ENCODE measurements at regions not wholly inside any gene's neighbourhood (a gene's known extent, or its start where the extent isn't known, plus 50 kb on each side); places are given as distances from the start of the nearest gene placed in this dataset.

DNA sequence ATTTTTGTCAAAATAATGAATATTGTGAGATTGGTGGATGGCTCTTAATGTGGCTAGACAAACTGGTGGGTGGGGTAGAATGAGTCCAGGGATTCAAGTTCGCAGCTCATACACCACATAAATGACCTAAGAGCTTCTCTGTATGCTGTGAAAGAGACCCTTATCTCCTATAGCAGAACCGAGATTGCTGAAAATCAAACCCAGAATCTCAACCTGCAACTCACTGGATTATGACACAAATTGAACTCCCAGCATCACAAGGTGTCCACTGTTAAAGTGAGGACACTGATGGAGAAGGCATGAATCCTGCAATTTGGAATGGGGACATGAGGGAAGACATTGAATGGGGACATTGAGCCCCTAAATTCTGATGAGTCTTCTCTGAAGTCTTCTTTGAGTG, 51.3 kb upstream of the CNKSR3 start:
- H3K4me3 ChIP-seq (ENCODE audit: low read depth, low read length), result no peak overlapping the region
- no peak for DNase-seq (ENCODE audit: low read depth)

DNA sequence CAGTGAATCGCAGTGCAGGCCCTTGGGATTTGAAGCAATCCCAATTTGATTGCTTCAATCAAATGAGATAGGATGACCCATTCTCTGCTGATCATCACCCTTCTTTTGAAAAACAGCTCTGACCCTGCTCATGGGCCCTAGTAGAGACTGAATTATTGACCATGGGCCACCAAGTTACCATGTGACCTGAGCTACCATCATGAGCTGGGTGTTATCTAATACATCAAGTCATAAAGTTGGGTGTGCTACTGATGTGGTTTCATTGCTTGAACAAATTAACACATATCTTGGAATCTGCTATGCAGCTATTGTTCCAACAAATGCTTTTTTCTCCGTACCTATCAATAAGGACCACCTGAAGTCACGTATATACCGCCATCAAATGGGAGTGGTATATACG, 54.8 kb upstream of the CNKSR3 start:
- no peak overlapping the region for H3K4me3 ChIP-seq (ENCODE audit: low read depth, low read length)
- DNase-seq (ENCODE audit: low read depth), result no peak

DNA sequence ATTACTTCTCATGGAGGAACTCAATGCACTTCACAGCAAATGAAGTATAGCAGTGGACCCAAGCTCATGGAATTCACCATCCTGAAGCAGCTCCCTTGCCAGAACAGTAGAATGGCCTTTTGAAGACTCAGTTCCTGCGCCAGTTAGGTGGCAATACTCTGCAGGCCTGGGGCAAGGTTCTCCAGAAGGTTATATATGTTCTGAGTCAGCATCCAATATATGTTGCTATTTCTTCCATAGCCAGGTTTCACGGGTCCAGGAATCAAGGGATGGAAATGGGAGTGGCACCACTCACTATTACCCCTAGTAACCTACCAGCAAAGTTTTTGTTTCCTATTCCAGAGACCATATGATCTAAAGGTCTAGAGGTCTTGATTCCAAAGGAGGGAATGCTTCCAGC, 56.4 kb upstream of the CNKSR3 start:
- DNase-seq (ENCODE audit: low read depth), result no peak
- H3K4me3 ChIP-seq (ENCODE audit: low read depth, low read length), result no peak overlapping the region

DNA sequence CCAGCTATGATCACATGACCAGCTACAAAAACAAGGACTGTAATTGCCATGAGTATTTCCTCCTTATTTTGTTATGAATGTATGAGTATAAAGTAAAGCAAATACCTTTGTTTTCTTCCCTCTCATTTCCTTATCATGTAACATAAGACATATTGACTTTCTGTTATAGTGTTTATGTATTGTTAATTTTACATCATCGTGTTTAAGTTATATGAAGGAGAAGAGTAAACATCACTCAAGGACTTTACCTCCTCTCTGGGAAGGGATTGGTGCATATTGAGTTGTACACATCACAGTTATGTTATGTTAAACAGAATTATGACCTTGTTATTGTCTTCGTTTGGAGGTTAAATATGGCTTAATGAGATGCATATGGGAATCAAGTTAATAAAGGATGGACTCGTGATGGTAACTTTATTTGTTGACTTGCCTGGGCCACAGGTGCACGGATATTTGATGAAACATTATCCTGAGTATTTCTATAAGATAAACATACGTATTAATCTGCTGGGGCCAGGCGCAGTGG, 57.3 kb upstream of the CNKSR3 start:
- H3K4me3 ChIP-seq (ENCODE audit: low read depth, low read length), result no peak overlapping the region
- no peak for DNase-seq (ENCODE audit: low read depth)

DNA sequence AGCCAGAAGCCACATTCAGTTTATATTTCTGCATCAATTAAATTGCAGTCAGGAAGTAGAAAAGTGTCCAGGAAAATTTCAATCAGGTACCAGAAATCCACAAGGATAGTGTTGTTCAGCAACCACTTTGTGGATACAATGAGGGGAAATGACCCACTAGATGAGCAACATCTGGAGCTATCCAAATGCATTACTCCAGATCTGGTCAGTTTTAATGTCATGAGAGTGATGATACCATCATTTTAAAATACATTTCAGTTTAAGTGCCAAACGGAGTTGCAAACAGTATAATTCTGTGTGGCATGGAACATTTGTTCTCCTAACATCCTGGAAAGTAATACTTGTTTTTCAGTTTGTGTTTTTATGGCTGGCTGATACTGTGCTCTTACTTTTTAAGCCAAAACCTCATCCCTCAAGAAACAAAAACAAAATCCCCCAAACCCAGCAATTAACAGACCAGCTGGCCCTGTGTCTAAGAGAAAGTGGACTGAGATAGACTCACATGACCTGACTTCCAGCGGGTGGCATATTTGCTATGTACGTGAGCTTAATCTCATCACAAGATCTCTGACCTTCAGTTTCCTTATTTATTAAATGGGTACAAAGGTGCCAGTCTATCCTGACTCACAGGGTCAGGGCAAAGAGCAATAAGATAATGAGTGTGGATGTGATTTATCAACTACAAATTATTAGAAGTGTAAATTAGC, 58.8 kb upstream of the CNKSR3 start:
- DNase-seq (ENCODE audit: low read depth), result no peak
- H3K4me3 ChIP-seq (ENCODE audit: low read depth, low read length), result no peak overlapping the region

DNA sequence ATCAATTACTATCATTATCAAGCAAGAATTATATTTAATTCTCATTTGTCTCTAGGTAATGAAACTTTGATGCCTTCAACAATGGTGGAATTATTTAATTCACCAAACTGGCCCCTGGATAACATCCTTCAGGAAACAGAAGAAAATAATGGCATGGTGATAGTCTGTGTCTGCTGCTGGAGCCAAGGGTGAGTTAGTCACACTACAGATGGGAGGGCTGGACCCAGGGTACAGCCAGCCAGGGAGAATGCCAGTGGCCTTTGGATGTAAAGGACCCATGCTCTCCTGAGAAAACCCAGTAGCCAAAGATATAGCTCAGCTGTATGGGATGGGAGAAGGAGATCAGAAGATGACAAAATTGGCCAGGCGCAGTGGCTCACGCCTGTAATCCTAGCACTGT, 60.0 kb upstream of the CNKSR3 start:
- no peak for DNase-seq (ENCODE audit: low read depth)
- no peak overlapping the region for H3K4me3 ChIP-seq (ENCODE audit: low read depth, low read length)

DNA sequence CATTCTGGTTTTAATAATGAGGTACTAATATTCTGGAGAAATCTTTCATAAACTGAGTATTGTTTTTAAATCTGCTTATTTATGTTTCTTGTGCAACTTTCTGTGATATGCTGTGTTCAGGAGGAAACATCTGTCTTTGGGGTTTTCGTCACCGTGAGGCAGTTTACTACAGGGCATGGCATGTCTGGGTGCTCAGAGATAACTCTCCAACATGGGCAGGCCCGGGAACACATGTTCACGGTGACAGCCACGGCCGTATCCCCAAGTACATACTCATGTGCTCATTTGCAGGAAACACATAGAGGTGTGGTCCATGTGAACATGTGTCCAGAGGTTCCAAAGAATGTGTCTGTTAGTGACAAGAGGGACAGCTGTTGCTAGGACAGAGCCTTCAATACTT, 62.1 kb upstream of the CNKSR3 start:
- DNase-seq (ENCODE audit: low read depth), result no peak

DNA sequence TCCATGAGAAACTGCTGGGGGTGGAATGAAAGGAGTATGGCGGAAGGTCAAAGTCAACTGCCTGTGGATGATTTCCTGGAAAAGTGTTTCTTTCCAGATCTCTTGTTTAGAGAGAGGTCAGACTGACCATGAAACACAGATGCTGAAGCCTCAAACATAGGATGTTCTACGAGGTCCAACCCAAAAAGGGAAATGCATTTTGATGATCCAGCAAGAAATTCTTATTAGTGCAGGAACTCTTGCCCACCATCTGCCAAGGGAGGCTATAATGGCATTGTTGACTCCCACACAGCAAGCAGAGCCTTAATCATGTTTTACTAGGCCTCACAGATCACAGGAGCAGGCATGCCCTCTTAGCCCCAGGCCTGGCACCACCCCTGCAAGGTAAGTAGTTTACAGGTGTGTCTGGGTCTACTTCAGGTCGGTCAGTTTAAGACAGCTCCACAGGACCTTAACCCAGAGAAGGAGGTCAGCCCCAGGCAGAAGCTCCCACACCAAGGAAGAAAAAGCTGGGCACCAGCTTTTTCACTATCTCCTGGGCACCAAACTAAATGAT, 67.6 kb upstream of the CNKSR3 start:
- no peak overlapping the region for H3K4me3 ChIP-seq (ENCODE audit: low read depth, low read length)
- DNase-seq (ENCODE audit: low read depth), result no peak

More for the DNA sequence above, 62.1 kb upstream of the CNKSR3 start:
- no peak overlapping the region for H3K4me3 ChIP-seq (ENCODE audit: low read depth, low read length)

DNA sequence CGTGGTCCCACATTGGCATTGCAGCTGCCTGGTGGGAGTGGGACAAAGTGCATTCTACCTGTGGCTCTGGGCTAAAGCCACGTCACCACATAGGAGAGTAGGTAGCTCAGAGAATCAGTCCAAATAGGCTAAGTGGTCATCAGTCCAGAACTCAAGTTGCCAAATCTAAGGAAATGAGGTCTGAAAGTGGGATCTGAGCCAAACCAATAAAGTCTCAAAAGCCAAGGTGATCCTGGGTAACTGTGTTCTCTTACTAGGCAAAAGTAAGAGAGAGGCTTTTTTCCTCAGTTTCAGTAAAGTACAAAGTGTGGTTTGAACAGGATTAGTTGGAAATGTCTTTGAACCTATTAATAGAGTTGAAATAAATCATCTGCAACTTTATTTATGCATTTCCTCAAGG, 68.6 kb upstream of the CNKSR3 start:
- no peak for DNase-seq (ENCODE audit: low read depth)
- no peak overlapping the region for H3K4me3 ChIP-seq (ENCODE audit: low read depth, low read length)

DNA sequence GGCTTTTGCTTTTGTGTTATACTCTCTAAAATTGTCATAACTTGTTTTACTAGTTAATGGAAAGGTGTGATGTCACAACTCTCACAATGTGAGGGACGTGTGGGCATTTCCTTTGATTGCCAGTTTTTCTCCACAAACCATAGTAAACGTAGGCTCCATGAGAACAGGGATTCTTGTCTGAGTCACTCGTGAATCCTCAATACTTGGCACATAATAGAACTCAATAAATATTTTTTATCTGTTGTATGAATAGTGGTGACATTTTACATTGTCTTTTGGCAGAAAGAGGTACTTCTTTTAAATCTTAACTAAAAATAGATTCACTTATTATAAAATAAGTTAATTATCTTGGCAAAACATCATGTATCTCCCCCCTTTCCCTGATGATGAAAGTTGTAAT, 69.0 kb upstream of the CNKSR3 start:
- peak; percentile 16 for DNase-seq (ENCODE audit: low read depth)

DNA sequence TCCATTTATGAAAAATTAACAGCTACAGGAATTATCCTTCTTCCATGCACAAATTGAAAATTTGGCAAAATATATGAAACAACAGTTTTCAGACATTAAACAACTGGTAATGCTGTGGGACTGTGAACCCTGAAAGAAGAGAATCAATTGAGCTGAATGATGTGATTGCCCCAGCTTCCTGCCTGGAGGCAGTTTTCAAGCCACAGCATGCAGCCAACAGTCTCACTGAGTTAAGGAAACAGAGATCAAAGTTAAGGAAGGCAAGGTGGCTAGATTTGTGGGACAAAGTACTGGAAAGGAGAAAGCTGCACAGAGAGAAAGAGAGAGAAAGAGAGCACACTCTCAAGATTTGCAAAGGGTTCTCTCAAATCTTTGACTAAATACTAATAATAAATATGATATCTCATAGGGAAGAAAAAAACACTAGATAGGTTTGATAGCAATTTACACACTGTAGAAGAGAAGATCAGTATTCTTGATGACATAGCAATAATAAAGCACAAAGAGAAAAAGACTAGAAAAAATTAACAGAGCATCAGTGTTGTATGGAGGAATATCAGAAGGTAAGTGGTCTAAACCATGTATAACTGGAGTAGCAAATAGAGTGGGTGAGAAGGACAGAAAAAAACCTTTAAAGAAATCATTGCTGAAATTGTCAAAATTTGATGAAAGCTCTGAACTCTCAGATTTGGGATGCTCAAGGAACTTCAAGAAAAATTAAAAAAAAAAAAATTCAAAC, 70.1 kb upstream of the CNKSR3 start:
- no peak for DNase-seq (ENCODE audit: low read depth)
- H3K4me3 ChIP-seq (ENCODE audit: low read depth, low read length), result no peak overlapping the region

More for the DNA sequence above, 69.0 kb upstream of the CNKSR3 start:
- H3K4me3 ChIP-seq (ENCODE audit: low read depth, low read length), result no peak overlapping the region

DNA sequence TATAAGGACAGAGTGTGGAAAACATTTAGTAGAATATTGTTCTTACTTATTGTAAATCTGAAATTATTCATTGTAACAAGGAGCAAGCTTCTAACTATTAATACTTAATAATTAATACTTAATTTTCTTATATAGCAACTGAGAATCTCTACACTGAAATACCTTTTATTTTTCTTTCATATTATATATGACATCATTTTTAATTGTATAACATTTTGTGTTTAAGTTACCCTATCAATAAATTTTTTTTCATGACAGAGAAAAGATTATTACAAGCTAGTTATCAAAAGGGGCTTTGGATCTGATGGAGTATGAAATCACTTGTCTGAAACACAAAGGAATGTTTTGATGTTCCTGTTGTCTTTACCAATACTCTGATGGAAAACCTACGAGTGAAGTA, 72.2 kb upstream of the CNKSR3 start:
- no peak overlapping the region for H3K4me3 ChIP-seq (ENCODE audit: low read depth, low read length)
- no peak for DNase-seq (ENCODE audit: low read depth)

DNA sequence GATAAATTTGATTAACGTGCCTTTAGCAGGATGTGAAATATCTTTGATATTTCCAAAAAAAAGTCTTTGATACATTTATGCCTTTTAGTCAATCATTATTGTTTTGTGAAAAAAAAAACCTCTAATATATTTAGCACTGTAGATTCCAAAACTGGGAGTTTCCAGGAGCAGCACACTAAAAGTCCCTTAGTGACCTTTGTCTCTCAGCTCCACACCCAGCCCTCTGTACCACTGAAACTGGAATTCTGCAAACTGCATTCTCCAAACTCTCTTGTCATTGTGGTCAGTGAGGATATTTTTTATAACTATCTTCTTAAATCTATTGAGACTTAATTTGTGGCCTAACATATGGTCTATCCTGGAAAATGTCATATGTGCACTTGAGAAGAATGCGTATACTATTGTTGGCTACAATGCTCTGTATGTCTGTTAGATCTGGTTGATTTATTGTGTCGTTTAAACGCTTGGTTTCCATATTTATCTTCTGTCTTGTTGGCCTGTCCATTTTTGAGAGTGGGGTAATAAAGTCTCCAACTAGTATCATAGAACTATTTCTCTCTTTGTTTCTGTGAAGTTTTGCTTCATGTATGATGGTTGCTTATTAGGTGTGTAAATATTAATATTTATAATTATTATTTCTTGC, 73.2 kb upstream of the CNKSR3 start:
- no peak overlapping the region for H3K4me3 ChIP-seq (ENCODE audit: low read depth, low read length)
- no peak for DNase-seq (ENCODE audit: low read depth)

DNA sequence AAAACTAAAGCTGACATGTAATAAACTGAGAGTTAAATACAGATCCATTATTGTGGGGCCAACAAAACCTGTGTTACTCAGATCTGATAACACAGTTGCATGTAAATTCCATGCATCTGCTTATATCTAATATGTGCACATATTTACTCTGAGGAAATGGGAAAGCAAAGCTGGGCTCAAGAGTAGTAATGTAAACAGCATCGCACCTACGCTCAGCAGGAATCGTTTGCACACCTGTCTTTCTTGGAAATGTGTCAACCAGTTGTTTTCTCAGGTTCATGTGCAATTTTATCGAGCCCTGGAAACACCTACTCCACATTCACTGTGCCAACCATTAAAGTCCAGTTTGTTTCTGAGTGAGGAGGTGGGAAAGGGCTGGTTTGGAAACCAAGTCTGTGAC, 80.3 kb upstream of the CNKSR3 start:
- no peak for DNase-seq (ENCODE audit: low read depth)
- H3K4me3 ChIP-seq (ENCODE audit: low read depth, low read length), result no peak overlapping the region

DNA sequence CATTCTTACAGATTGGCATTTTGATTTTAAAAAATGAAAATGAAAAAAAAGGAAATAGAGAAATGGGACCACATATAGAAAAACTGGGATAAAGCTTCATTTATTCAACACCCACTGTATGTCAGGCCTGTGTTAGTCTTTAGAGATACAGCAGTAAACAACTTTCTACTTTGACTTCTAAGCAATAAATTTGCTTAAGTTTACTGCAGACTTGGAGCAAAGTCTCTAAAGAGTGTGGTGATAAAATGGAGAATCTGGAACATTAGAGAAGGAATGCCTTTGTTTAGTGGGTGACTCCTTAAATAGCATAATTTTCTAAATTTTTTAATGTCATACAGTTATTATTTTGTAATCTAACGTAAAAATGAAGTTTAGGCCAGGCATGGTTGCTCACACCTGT, 80.7 kb upstream of the CNKSR3 start:
- H3K4me3 ChIP-seq (ENCODE audit: low read depth, low read length), result no peak overlapping the region
- DNase-seq (ENCODE audit: low read depth), result no peak

DNA sequence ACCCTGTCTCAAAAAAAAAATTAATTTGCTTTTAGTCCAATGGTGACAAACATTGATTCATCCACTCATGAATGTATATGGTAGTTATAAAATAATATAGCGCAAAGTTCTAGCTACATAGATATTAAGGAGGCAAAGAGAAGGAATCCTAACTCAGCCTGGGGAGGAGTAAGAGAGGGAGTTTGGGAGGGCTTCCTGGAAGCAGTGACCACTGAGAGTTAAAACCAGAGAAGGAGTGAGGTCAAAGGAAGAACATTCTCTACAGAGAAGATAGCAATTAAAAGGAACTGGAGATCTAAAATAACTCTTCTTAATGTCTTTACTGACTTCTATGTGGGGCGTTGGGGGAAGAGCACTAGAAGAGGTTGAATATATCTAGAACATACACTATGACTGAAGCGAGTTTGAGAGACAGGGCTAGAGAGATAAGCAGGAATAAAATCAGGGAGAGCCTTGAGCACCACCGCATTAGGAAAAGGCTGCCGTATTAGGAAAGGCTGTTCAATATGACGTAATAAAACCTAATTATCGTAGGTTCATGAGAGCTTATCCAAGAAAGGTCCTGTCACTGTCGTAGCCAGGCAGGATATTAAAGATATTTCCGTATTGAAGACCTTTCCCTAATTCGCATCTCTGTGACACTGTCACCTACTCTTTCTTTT, 81.8 kb upstream of the CNKSR3 start:
- no peak overlapping the region for H3K4me3 ChIP-seq (ENCODE audit: low read depth, low read length)
- DNase-seq (ENCODE audit: low read depth), result no peak

DNA sequence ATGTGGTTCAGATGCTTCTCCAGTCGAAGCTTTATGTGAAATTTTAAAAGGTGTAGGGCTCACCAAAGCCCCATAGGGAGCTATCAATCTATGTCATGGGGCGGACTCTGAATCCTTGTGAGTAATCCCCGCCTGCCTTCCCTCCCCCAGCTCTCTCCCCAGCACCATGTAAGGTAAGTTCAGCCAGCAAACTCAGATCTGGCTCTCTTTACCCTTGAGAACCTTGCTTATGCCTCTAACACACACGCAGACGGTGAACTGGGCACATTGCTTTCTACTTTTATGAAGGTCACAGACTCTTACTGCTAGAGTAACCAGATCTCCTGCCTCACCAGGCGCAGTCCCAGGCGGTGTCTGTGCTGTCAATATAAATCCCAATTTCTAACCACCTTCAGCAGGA, 82.6 kb upstream of the CNKSR3 start:
- no peak for DNase-seq (ENCODE audit: low read depth)
- no peak overlapping the region for H3K4me3 ChIP-seq (ENCODE audit: low read depth, low read length)

DNA sequence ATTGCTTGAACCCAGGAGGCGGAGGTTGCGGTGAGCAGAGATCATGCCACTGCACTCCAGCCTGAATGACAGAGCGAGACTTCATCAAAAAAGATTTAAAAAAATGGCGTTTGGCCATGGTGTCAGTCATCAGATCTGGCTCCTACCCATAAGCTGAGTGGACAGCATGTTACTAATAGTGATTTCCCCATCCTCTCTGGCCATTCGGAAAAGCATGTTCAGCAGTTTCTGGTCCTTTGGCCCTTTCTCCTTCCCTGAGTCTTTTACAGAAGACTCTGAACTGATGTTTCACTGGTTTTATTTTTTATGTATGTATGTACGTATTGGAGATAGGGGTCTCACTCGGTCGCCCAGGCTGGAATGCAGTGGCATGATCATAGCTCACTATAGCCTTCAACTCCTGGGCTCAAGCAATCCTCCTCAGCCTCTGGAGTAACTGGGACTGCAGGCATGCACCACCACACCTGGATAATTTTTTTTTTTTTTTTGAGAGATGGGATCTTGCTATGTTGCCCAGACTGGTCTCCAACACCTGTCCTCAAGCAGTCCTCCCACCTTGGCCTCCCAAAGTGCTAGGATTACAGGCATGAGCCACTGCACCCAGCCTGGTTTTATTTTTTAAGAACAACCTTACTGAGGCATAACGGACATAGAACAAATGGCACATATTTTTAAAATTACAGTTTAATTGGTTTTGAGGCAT, 84.2 kb upstream of the CNKSR3 start:
- no peak for DNase-seq (ENCODE audit: low read depth)

DNA sequence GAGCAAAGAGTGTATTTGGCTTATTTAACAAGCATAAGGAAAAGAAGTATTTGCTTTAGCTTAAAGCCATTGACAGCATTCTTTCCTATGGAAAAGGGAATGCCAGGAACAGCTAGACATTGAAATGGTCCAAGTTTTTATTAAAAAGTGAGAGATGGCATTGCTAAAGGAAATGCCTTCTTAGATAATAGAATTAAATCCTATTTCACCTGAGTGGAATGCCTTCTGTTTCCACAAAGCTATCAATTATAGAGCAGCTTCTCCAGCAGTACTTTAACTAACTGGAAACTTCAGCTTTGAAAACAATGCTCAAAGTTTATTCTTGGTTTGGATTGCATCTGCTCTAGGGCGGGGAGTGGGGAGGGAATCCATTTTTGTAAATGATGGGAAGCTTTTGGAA, 85.1 kb upstream of the CNKSR3 start:
- H3K4me3 ChIP-seq (ENCODE audit: low read depth, low read length), result no peak overlapping the region
- DNase-seq (ENCODE audit: low read depth), result no peak

More for the DNA sequence above, 84.2 kb upstream of the CNKSR3 start:
- H3K4me3 ChIP-seq (ENCODE audit: low read depth, low read length), result no peak overlapping the region

Measured in skeletal muscle cell (primary cell).